ENCODE measurements at regions not wholly inside any gene's neighbourhood (a gene's known extent, or its start where the extent isn't known, plus 50 kb on each side); places are given as distances from the start of the nearest gene placed in this dataset.
"Not testable (repeated sequence)": the region's sequence is repeated elsewhere in the genome, so short reads cannot be mapped to it uniquely, and the experiment has no call there.

- DNase-seq (ENCODE audit: low read depth in 3 of 3): no peak
These were observed 50.4 kb upstream of the CECR2 start for GRCh38 chr22:17318817-17319216.

- no peak for DNase-seq (ENCODE audit: low read depth in 3 of 3)
These were observed 54.0 kb upstream of the CECR2 start for GRCh38 chr22:17315310-17315709.

GRCh38 chr22:17314487-17314886 lies 54.8 kb upstream of the CECR2 start:
- DNase-seq (ENCODE audit: low read depth in 3 of 3): no peak

- no peak for DNase-seq (ENCODE audit: low read depth in 3 of 3)
These were observed 55.6 kb upstream of the CECR2 start for GRCh38 chr22:17313626-17314025.

- no peak for DNase-seq (ENCODE audit: low read depth in 3 of 3)
These were observed 61.7 kb upstream of the CECR2 start for GRCh38 chr22:17307566-17307965.

- no peak for DNase-seq (ENCODE audit: low read depth in 3 of 3)
These were observed 64.2 kb upstream of the CECR2 start for GRCh38 chr22:17305076-17305475.

- peak; percentile 22 to 51 (median 25) for DNase-seq (ENCODE audit: low read depth in 3 of 3)
These were observed 65.2 kb upstream of the CECR2 start for GRCh38 chr22:17303840-17304779.

GRCh38 chr22:17303441-17303839 lies 65.8 kb upstream of the CECR2 start:
- DNase-seq (ENCODE audit: low read depth in 3 of 3): no peak

GRCh38 chr22:17302616-17303015 lies 66.6 kb upstream of the CECR2 start:
- no peak for DNase-seq (ENCODE audit: low read depth in 3 of 3)

- DNase-seq (ENCODE audit: low read depth in 3 of 3): no peak
These were observed 68.3 kb upstream of the CECR2 start for GRCh38 chr22:17300926-17301325.

GRCh38 chr22:17298805-17299502 lies 70.3 kb upstream of the CECR2 start:
- DNase-seq (ENCODE audit: low read depth in 3 of 3): not testable (repeated sequence)

- no peak for DNase-seq (ENCODE audit: low read depth in 3 of 3)
These were observed 66.4 kb upstream of the ADA2 start for GRCh38 chr22:17285656-17286055.

- no peak for DNase-seq (ENCODE audit: low read depth in 3 of 3)
These were observed 65.7 kb upstream of the ADA2 start for GRCh38 chr22:17284888-17285287.

- no peak for DNase-seq (ENCODE audit: low read depth in 3 of 3)
These were observed 65.2 kb upstream of the ADA2 start for GRCh38 chr22:17284466-17284865.

- DNase-seq (ENCODE audit: low read depth in 3 of 3): not testable (repeated sequence)
These were observed 64.6 kb upstream of the ADA2 start for GRCh38 chr22:17283865-17284264.

GRCh38 chr22:17283423-17283822 lies 64.2 kb upstream of the ADA2 start:
- no peak for DNase-seq (ENCODE audit: low read depth in 3 of 3)

GRCh38 chr22:17281440-17281841 lies 62.2 kb upstream of the ADA2 start:
- DNase-seq (ENCODE audit: low read depth in 3 of 3): no peak

GRCh38 chr22:17281026-17281425 lies 61.8 kb upstream of the ADA2 start:
- no peak for DNase-seq (ENCODE audit: low read depth in 3 of 3)

- no peak for DNase-seq (ENCODE audit: low read depth in 3 of 3)
These were observed 53.3 kb upstream of the ADA2 start for GRCh38 chr22:17272511-17272991.

GRCh38 chr22:17271711-17272451 lies 52.6 kb upstream of the ADA2 start:
- no peak for DNase-seq (ENCODE audit: low read depth in 3 of 3)

GRCh38 chr22:17269607-17270261 lies 50.5 kb upstream of the ADA2 start:
- DNase-seq (ENCODE audit: low read depth in 3 of 3): no peak

GRCh38 chr22:17269224-17269606 lies 50.0 kb upstream of the ADA2 start:
- no peak for DNase-seq (ENCODE audit: low read depth in 3 of 3)

Data from stimulated activated CD4-positive, alpha-beta T cell treated with anti-CD3 and anti-CD28 coated beads, TNF-alpha, amount 100 ng/mL, for 4 hours (primary cell).